ENCODE measurements at regions not wholly inside any gene's neighbourhood (a gene's known extent, or its start where the extent isn't known, plus 50 kb on each side); places are given as distances from the start of the nearest gene placed in this dataset.

- H3K4me2 ChIP-seq (ENCODE audit: low read depth, low read length): no peak overlapping the region
- no peaks in the 10 kb centered on the region for H4K20me1 ChIP-seq (ENCODE audit: insufficient read depth, low read length)
- no peak overlapping the region for H3K9ac ChIP-seq (ENCODE audit: low read length)
- no peak overlapping the region for H2AFZ ChIP-seq (ENCODE audit: low read length)
- H3K9me3 ChIP-seq (replicated peaks; ENCODE audit: insufficient read depth, low read length): no peaks in the 10 kb centered on the region
- no peaks in the 10 kb centered on the region for H3F3A ChIP-seq (ENCODE audit: insufficient read depth, low read length)
- H3K4me1 ChIP-seq (ENCODE audit: low read length): no peaks in the 10 kb centered on the region
- H3K27ac ChIP-seq (ENCODE audit: low read length): no peak overlapping the region
- TF ChIP-seq EZH2phosphoT487 (IDR thresholded peaks at IDR 0.05; ENCODE audit: low read length) (no peak), EZH2 (optimal IDR thresholded peaks at IDR 0.05; ENCODE audit: low read depth, low read length) (no peak), CTCF (IDR thresholded peaks at IDR 0.05; ENCODE audit: low read length) (no peak)
- H3K79me2 ChIP-seq (ENCODE audit: low read length): no peaks in the 10 kb centered on the region
- H3K36me3 ChIP-seq (replicated peaks; ENCODE audit: insufficient read depth, low read length): no peaks in the 10 kb centered on the region
- no peak overlapping the region for H3K4me3 ChIP-seq (ENCODE audit: low read length)
- no peaks in the 10 kb centered on the region for H3K27me3 ChIP-seq (replicated peaks; ENCODE audit: insufficient read depth, low read length)
- DNase-seq: no peak
- no peaks in the 10 kb centered on the region for H3K9me2 ChIP-seq (replicated peaks; ENCODE audit: insufficient read depth, low read length)
Observed at GRCh38 chr13:72430923-72431322, 296.5 kb downstream of the MZT1 start.

- no peaks in the 10 kb centered on the region for H3K9me2 ChIP-seq (replicated peaks; ENCODE audit: insufficient read depth, low read length)
- no peaks in the 10 kb centered on the region for H3K9me3 ChIP-seq (replicated peaks; ENCODE audit: insufficient read depth, low read length)
- H3F3A ChIP-seq (ENCODE audit: insufficient read depth, low read length): no peaks in the 10 kb centered on the region
- H3K27ac ChIP-seq (ENCODE audit: low read length): no peak overlapping the region
- no peak for DNase-seq
- H3K36me3 ChIP-seq (replicated peaks; ENCODE audit: insufficient read depth, low read length): no peaks in the 10 kb centered on the region
- H3K9ac ChIP-seq (ENCODE audit: low read length): no peak overlapping the region
- no peak overlapping the region for H3K4me2 ChIP-seq (ENCODE audit: low read depth, low read length)
- TF ChIP-seq CTCF (IDR thresholded peaks at IDR 0.05; ENCODE audit: low read length) (no peak), EZH2 (optimal IDR thresholded peaks at IDR 0.05; ENCODE audit: low read depth, low read length) (no peak)
- no peak overlapping the region for H2AFZ ChIP-seq (ENCODE audit: low read length)
- no peaks in the 10 kb centered on the region for H4K20me1 ChIP-seq (ENCODE audit: insufficient read depth, low read length)
- H3K4me1 ChIP-seq (ENCODE audit: low read length): no peaks in the 10 kb centered on the region
- H3K79me2 ChIP-seq (ENCODE audit: low read length): no peaks in the 10 kb centered on the region
- no peaks in the 10 kb centered on the region for H3K27me3 ChIP-seq (replicated peaks; ENCODE audit: insufficient read depth, low read length)
- no peak overlapping the region for H3K4me3 ChIP-seq (ENCODE audit: low read length)
Observed at GRCh38 chr13:72427757-72428528, 299.5 kb downstream of the MZT1 start.

GRCh38 chr13:72424059-72424458 lies 303.4 kb downstream of the MZT1 start:
- Histone ChIP-seq H3K9me2 (replicated peaks; ENCODE audit: insufficient read depth, low read length) (no peaks in the 10 kb centered on the region), H3K27ac (ENCODE audit: low read length) (no peak overlapping the region), H3K27me3 (replicated peaks; ENCODE audit: insufficient read depth, low read length) (no peaks in the 10 kb centered on the region), H3K4me3 (ENCODE audit: low read length) (no peak overlapping the region), H3F3A (ENCODE audit: insufficient read depth, low read length) (no peaks in the 10 kb centered on the region), H3K9me3 (replicated peaks; ENCODE audit: insufficient read depth, low read length) (no peaks in the 10 kb centered on the region), H2AFZ (ENCODE audit: low read length) (no peak overlapping the region), H3K36me3 (replicated peaks; ENCODE audit: insufficient read depth, low read length) (no peaks in the 10 kb centered on the region), H4K20me1 (ENCODE audit: insufficient read depth, low read length) (no peaks in the 10 kb centered on the region), H3K9ac (ENCODE audit: low read length) (no peak overlapping the region), H3K79me2 (ENCODE audit: low read length) (no peaks in the 10 kb centered on the region), H3K4me2 (ENCODE audit: low read depth, low read length) (no peak overlapping the region), H3K4me1 (ENCODE audit: low read length) (no peaks in the 10 kb centered on the region)
- no peak for TF ChIP-seq EZH2phosphoT487 (IDR thresholded peaks at IDR 0.05; ENCODE audit: low read length)
- no peak for TF ChIP-seq CTCF (IDR thresholded peaks at IDR 0.05; ENCODE audit: low read length)
- no peak for TF ChIP-seq EZH2 (optimal IDR thresholded peaks at IDR 0.05; ENCODE audit: low read depth, low read length)
- no peak for DNase-seq
